ENCODE measurements at regions not wholly inside any gene's neighbourhood (a gene's known extent, or its start where the extent isn't known, plus 50 kb on each side); places are given as distances from the start of the nearest gene placed in this dataset.

DNA sequence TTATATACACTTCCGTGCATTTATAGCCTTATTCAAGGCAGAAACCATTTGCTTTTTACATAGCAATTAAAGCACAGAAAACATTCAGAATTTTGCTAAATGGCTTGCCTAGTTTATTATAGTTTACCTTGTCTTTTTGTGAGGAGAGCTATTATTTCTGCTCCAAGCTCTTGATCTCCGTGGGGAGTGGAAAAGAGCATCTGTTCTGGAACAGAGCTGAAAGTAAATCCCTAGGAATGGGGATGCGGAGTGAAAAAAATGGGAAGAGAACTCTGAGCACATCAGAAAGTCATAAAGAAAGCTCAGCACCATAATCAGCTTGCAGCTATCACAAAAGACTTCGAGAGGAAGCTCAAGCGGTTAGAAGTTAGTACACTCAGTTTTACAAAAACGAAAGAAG, 1006.7 kb downstream of the ROBO2 start:
- no peak overlapping the region for H3K9ac ChIP-seq (ENCODE audit: insufficient read depth, low read depth, low read length)
- FAIRE-seq: no peak
- intact Hi-C loops (cut with micrococcal nuclease; ENCODE audit: unreplicated experiment) (no loop called here), in situ Hi-C loops (cut with HindIII; ENCODE audit: extremely low pct_ligation_motif_present, low pct_unique_long_range_greater_than_20kb) (no loop called here)
- no peak overlapping the region for H3K27ac ChIP-seq (ENCODE audit: extremely low read length, insufficient read depth, low read length)
- no peaks in the 10 kb centered on the region for H3K9me3 ChIP-seq (ENCODE audit: low read length)
- no peaks in the 10 kb centered on the region for H3K36me3 ChIP-seq (replicated peaks in 1 of 2; ENCODE audit: control insufficient read depth in 1 of 2, insufficient read depth in 2 of 2, low read length in 2 of 2)
- no peak for DNase-seq (ENCODE audit: low spot score)
- no peak for ATAC-seq
- 28% methylated on average over 6 of the region's 6 CpGs for WGBS (ENCODE audit: low lambda C conversion rate)
- ChIA-PET POLR2A (no interaction called here), CTCF (ENCODE audit: low intra/inter-chr PET ratio, low total read pairs) (no interaction called here)
- no TSS peak for BruUV-seq (replicated peaks)
- no peak overlapping the region for H2AFZ ChIP-seq (ENCODE audit: low read length)
- H3K4me2 ChIP-seq (ENCODE audit: low read depth, low read length): no peak overlapping the region
- H3K4me3 ChIP-seq (replicated peaks in 1 of 3; ENCODE audit: insufficient read depth in 1 of 3, low read depth in 2 of 3, low read length in 3 of 3): no peak overlapping the region
- H4K20me1 ChIP-seq (ENCODE audit: insufficient read depth, low read length): no peaks in the 10 kb centered on the region
- H3K27me3 ChIP-seq (ENCODE audit: control insufficient read depth in 1 of 2, insufficient read depth in 2 of 2, low read length in 2 of 2): no peaks in the 10 kb centered on the region
- no peaks in the 10 kb centered on the region for H3K79me2 ChIP-seq (ENCODE audit: insufficient read depth, low read length)
- H3K4me1 ChIP-seq (ENCODE audit: insufficient read depth, low read length): no peaks in the 10 kb centered on the region
- TF ChIP-seq MAFK (conservative IDR thresholded peaks at IDR 0.05 in 1 of 2, IDR thresholded peaks at IDR 0.05 in 1 of 2; ENCODE audit: low read length in 2 of 2) (no peak), ZFP82 (CRISPR knock-in tag; IDR thresholded peaks at IDR 0.05; ENCODE audit: borderline replicate concordance) (no peak), SIN3B (IDR thresholded peaks at IDR 0.05; ENCODE audit: low read length) (no peak), ZNF281 (CRISPR knock-in tag; IDR thresholded peaks at IDR 0.05; ENCODE audit: borderline replicate concordance) (no peak), ETV6 (CRISPR knock-in tag; conservative IDR thresholded peaks at IDR 0.05) (no peak), ZNF652 (CRISPR knock-in tag; IDR thresholded peaks at IDR 0.05; ENCODE audit: borderline replicate concordance, low read depth) (no peak), ZNF709 (CRISPR knock-in tag; IDR thresholded peaks at IDR 0.05) (no peak), ZNF768 (CRISPR knock-in tag; IDR thresholded peaks at IDR 0.05) (no peak), ZBTB40 (IDR thresholded peaks at IDR 0.05) (no peak), ZBTB40 (CRISPR knock-in tag; IDR thresholded peaks at IDR 0.05) (no peak)
- TF ChIP-seq, protein P1, sequence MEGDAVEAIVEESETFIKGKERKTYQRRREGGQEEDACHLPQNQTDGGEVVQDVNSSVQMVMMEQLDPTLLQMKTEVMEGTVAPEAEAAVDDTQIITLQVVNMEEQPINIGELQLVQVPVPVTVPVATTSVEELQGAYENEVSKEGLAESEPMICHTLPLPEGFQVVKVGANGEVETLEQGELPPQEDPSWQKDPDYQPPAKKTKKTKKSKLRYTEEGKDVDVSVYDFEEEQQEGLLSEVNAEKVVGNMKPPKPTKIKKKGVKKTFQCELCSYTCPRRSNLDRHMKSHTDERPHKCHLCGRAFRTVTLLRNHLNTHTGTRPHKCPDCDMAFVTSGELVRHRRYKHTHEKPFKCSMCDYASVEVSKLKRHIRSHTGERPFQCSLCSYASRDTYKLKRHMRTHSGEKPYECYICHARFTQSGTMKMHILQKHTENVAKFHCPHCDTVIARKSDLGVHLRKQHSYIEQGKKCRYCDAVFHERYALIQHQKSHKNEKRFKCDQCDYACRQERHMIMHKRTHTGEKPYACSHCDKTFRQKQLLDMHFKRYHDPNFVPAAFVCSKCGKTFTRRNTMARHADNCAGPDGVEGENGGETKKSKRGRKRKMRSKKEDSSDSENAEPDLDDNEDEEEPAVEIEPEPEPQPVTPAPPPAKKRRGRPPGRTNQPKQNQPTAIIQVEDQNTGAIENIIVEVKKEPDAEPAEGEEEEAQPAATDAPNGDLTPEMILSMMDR (CRISPR knock-in tag; IDR thresholded peaks at IDR 0.05): no peak
